ENCODE measurements at regions not wholly inside any gene's neighbourhood (a gene's known extent, or its start where the extent isn't known, plus 50 kb on each side); places are given as distances from the start of the nearest gene placed in this dataset.

- TF ChIP-seq CTCF (conservative IDR thresholded peaks at IDR 0.05; ENCODE audit: low read length): no peak
- DNase-seq (ENCODE audit: low read depth): peak; percentile 81
- H3K4me3 ChIP-seq (ENCODE audit: low read length): no peak overlapping the region
Measured at GRCh38 chr4:123995936-123996335, 599.3 kb downstream of the SPRY1 start.

DNA sequence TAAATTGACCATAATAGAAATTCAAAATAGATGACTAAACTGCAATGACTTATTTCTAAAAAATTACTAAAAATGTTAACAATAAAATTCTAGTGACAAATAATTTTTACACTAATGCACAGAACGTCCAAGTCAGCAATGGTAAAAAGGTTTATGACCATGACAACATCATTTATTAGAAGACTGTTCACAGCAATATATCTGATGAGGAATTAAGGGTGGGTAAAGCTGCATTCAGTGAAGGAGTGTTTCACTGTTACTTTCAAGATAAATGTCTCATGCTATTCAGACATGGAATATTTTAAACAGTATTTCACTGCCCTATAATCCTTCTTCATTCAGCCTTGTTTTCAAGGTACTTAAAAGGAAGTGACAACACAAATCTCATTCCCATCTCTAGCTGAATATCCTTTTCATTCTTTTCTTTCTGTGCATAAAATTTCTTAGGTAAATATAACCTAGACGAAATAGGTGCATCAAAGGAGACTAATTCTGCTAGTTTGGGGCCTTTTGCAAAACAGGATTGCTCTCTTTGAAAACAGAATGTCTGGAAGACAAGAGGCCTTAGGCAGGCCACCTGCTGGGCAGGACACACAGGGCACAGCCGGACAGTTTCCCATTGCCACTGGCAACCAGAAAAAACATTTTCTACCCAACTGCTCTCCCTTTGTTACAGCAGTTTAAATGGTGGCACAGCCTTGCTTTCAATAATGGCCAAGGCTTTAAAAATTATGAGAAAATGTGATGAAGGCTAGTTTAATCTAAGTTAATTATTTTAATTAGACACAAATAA, 600.3 kb downstream of the SPRY1 start:
- no peak for DNase-seq (ENCODE audit: low read depth)
- no peak for TF ChIP-seq CTCF (conservative IDR thresholded peaks at IDR 0.05; ENCODE audit: low read length)
- no peak overlapping the region for H3K4me3 ChIP-seq (ENCODE audit: low read length)

- no peak for TF ChIP-seq CTCF (conservative IDR thresholded peaks at IDR 0.05; ENCODE audit: low read length)
- DNase-seq (ENCODE audit: low read depth): no peak
- H3K4me3 ChIP-seq (ENCODE audit: low read length): no peak overlapping the region
Measured at GRCh38 chr4:123997776-123998449, 601.3 kb downstream of the SPRY1 start.

DNA sequence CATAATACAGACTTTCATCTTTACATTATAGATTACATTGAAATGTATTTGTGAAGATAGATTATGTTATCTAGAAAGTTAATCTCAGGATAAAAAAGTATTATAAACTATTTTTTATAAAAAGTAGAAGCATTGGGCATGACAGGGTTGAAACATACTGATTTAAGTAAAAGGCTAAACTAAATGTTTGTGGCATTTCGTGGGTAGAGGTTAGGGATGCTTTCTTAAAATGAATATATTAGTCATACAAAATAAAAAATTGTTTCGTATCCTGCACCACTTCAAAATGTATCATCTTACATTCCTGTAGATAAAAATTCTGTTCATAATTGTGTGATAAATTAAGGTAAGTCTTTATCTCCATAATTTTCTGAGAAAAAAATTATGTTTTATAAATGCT, 603.6 kb downstream of the SPRY1 start:
- no peak for DNase-seq (ENCODE audit: low read depth)
- H3K4me3 ChIP-seq (ENCODE audit: low read length): no peak overlapping the region
- TF ChIP-seq CTCF (conservative IDR thresholded peaks at IDR 0.05; ENCODE audit: low read length): no peak

GRCh38 chr4:124015766-124016165, 619.2 kb downstream of the SPRY1 start:
- TF ChIP-seq CTCF (conservative IDR thresholded peaks at IDR 0.05; ENCODE audit: low read length): no peak
- no peak for DNase-seq (ENCODE audit: low read depth)

GRCh38 chr4:124017185-124017785, 620.7 kb downstream of the SPRY1 start:
- no peak for DNase-seq (ENCODE audit: low read depth)
- H3K4me3 ChIP-seq (ENCODE audit: low read length): no peak overlapping the region
- no peak for TF ChIP-seq CTCF (conservative IDR thresholded peaks at IDR 0.05; ENCODE audit: low read length)

More at GRCh38 chr4:124015766-124016165, 619.2 kb downstream of the SPRY1 start:
- H3K4me3 ChIP-seq (ENCODE audit: low read length): no peak overlapping the region
